NCI-H2081 treated with DMSO at 0.1 percent for 48 hours (cell line): ENCODE measurements at regions not wholly inside any gene's neighbourhood (a gene's known extent, or its start where the extent isn't known, plus 50 kb on each side); places are given as distances from the start of the nearest gene placed in this dataset.
"Not testable (repeated sequence)": the region's sequence is repeated elsewhere in the genome, so short reads cannot be mapped to it uniquely, and the experiment has no call there.

Source experiments
- DNase-seq: peaks from one replicate; lab custom pipeline; 2025; lab: John Stamatoyannopoulos, UW

GRCh38 chr16:60371591-60371990 is 1637.5 kb upstream of the GOT2 start:
- DNase-seq: no peak

DNA sequence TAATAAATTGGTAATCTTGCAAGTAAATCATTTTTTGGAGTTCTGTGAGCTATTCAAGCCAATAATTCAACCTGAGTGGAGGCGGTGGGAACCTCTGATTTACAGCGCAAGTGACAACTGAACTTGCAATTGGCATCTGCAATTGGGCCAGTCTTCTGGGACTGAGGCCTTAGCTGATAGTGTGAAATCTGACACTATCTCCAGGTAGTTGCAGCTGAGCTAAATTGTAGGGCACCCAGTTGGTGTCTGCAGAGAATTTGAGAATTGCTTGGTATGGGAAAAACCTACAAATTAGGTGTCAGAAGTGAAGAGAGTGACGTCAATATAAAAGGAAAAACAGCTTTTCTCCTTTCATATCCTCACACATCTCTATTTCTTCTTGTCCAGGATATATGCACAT is 1633.6 kb upstream of the GOT2 start:
- DNase-seq: no peak

GRCh38 chr16:60363566-60363965 is 1629.5 kb upstream of the GOT2 start:
- no peak for DNase-seq

- DNase-seq: not testable (repeated sequence)
Measured at GRCh38 chr16:60359866-60360265, 1625.8 kb upstream of the GOT2 start.

DNA sequence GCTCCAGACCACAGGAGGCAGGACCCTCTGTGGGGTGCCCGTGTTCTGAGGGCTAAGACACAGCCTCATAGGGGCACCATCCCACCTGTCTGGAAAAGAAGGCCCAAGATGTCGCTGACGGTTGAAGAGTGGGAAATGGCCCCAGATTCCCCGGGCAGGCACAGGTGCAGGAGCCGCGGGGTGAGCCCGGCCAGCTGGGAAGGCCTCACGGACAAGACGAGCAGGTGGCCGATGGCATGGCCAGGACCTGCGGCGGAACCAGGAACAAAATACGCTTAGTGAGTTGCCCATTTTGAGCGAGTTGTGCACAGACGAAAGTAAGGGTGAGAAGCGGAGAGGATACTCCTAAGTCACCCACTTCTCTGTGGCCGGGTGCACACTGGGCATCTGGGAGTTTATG is 1625.3 kb upstream of the GOT2 start:
- not testable (repeated sequence) for DNase-seq

- not testable (repeated sequence) for DNase-seq
Measured at GRCh38 chr16:60357876-60358522, 1623.9 kb upstream of the GOT2 start.

- no peak for DNase-seq
Measured at GRCh38 chr16:60346256-60346655, 1612.1 kb upstream of the GOT2 start.

GRCh38 chr16:60337671-60338070 is 1603.6 kb upstream of the GOT2 start:
- DNase-seq: no peak

DNA sequence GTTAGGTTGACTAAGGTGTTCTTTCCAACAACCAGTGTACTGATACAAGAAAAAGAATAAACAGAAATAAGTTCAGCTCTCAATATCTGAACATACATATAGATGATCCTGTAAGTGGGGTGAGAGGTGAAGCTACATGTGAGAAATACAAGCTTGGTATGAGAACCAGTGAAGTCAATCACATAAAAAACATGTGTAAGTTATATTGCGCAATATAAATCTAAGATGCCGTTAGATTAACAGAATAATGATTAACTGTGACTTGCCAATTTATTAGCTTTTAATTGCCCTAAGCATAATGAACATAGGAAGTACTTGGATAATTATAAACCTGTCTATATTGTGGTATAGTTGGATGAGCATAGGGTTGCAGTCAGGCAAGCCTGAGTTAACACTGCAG is 1597.1 kb upstream of the GOT2 start:
- DNase-seq: no peak

- no peak for DNase-seq
Measured at GRCh38 chr16:60329108-60329507, 1595.0 kb upstream of the GOT2 start.

- no peak for DNase-seq
Measured at GRCh38 chr16:60328152-60328551, 1594.0 kb upstream of the GOT2 start.

- DNase-seq: no peak
Measured at GRCh38 chr16:60318486-60318885, 1584.4 kb upstream of the GOT2 start.

DNA sequence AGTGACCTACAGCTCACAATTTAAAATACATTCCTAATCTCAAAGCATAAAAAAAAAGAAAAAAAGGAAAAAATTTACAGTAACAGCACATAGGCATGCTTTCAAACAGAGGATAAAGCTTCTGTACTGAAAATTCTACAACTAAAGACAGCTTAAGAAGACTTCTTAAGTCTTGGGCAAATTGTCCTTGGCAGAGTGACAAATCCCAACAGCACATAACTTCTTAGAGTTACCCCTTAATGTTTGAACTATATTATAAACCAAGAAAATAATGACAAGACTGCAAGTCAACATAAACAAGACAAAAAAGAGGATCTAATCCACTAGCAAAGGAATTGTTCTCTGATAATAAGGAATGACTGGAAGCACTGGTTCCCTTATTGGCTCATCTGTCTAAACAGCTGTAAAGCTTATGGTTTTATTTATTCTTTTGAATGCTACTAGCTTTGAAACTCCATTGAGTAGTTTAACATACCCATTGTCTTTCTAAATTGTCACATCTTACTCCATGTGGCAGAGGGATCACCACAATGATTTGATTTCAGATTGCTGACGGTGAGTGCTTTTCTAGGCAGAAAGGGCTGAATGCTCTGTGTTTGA is 1576.8 kb upstream of the GOT2 start:
- no peak for DNase-seq

- no peak for DNase-seq
Measured at GRCh38 chr16:60304720-60305119, 1570.6 kb upstream of the GOT2 start.

GRCh38 chr16:60304066-60304465 is 1570.0 kb upstream of the GOT2 start:
- DNase-seq: no peak

- DNase-seq: no peak
Measured at GRCh38 chr16:60302676-60303075, 1568.6 kb upstream of the GOT2 start.

- no peak for DNase-seq
Measured at GRCh38 chr16:60302261-60302660, 1568.1 kb upstream of the GOT2 start.

GRCh38 chr16:60299241-60299776 is 1565.2 kb upstream of the GOT2 start:
- DNase-seq: no peak

- DNase-seq: no peak
Measured at GRCh38 chr16:60295451-60295850, 1561.3 kb upstream of the GOT2 start.

DNA sequence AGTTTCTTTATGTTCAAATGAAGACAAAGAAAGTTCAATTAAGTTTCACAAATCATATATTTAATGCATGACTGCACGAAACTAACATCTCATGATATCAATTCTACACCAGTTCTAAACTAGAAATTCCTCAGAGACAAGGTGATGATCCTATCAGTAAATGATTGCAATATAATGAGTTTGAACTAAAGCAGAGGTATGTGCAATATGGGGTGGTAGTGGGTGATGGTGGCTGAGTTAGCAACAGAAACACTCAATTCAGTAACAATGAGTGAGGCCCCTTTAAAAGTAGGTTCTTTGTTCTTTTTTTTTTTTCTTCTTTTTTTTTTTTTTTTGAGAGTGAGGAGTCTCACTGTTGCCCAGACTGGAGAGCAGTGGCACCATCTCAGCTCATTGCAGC is 1551.7 kb upstream of the GOT2 start:
- DNase-seq: no peak

- DNase-seq: no peak
Measured at GRCh38 chr16:60279061-60279665, 1545.0 kb upstream of the GOT2 start.

DNA sequence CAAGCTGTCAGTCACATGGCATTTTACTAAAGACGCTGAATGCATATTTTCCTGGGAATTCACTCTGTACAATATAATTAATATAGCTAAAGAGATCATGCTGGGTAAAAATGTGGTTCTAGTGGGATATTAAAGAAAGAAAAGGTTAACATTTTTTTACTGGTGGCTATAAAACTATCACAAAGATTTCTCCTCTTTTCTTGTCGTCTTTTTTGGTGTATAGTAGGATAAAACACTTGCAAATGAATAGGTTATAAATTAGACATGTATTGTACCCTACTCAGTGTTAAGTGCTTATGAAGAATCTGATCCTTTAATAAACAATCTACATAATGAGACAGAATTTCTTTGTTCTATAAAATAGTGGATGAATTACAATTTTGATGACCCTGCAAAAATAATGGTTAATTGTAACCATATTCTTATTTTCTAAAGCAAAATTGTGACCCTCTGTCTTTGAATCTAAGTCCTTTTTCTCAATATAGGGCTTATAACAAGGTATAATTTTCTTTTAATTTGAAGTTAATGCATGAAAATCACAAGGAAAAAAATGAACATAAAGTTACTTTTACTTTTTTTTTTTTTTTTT is 1540.4 kb upstream of the GOT2 start:
- DNase-seq: no peak

DNA sequence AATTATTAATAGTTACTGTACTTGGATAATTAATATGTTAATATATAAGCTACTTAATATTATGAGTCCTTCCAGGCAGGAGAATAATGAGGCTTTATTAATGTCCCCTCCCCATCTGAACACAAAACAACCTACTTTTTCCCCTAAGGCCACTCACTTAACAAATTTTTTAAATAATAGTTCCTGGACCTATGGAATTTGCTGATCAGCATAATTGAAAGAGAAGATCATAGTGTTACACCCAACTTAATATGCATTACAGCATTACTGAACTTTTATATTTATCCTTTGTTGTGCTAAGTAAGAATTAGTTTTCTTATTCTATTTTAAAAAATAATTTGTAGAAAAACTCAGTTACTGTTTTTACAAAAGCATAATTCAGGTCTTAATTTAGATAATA is 1537.7 kb upstream of the GOT2 start:
- DNase-seq: no peak
